Cardiac fibroblast (primary cell): ENCODE measurements at regions not wholly inside any gene's neighbourhood (a gene's known extent, or its start where the extent isn't known, plus 50 kb on each side); places are given as distances from the start of the nearest gene placed in this dataset.
A peak's percentile ranks its signal among the peaks of the same experiment; 100 is the strongest.

Experiments used
- DNase-seq, 2 donors: peaks; one replicate each; pipeline versions ENCODE4 v3.0.0 to v3.0.0-alpha.2; 2010; ENCODE audit warnings: low read depth in 2 of 2
- H3K4me3 ChIP-seq, 2 donors: replicated peaks in 1 of 2; 1 replicate in 1 of 2; 2 replicates in 1 of 2; pipeline ENCODE4 v1.5.1; 2011; ENCODE audit warnings: low read depth in 2 of 2, low read length in 2 of 2, mild to moderate bottlenecking in 2 of 2, moderate library complexity in 1 of 2
- CTCF ChIP-seq: IDR thresholded peaks from one replicate; pipeline ENCODE4 v1.5.1; 2011; ENCODE audit warnings: low read depth, mild to moderate bottlenecking, low read length, inconsistent platforms

GRCh38 chr1:172948457-172948856, 102.3 kb downstream of the TNFSF18 start:
- peak; percentile 49 to 92 for DNase-seq
- no peak overlapping the region for H3K4me3 ChIP-seq
- no peak for TF ChIP-seq CTCF

- no peak overlapping the region for H3K4me3 ChIP-seq
- no peak for TF ChIP-seq CTCF
- no peak for DNase-seq
Measured at GRCh38 chr1:172949096-172949495, 101.6 kb downstream of the TNFSF18 start.

- no peak for TF ChIP-seq CTCF
- H3K4me3 ChIP-seq = no peak overlapping the region
- no peak for DNase-seq
Measured at GRCh38 chr1:172950528-172950927, 100.2 kb downstream of the TNFSF18 start.

- no peak for TF ChIP-seq CTCF
- no peak overlapping the region for H3K4me3 ChIP-seq
- DNase-seq = peak; percentile 69 to 75
Measured at GRCh38 chr1:172951730-172952365, 98.9 kb downstream of the TNFSF18 start.

- H3K4me3 ChIP-seq = no peak overlapping the region
- DNase-seq = no peak
- TF ChIP-seq CTCF = no peak
Measured at GRCh38 chr1:172952516-172952915, 98.2 kb downstream of the TNFSF18 start.

GRCh38 chr1:172954476-172955150, 96.1 kb downstream of the TNFSF18 start:
- H3K4me3 ChIP-seq = no peak overlapping the region
- no peak for TF ChIP-seq CTCF
- DNase-seq = no peak
